ENCODE measurements at regions not wholly inside any gene's neighbourhood (a gene's known extent, or its start where the extent isn't known, plus 50 kb on each side); places are given as distances from the start of the nearest gene placed in this dataset.

GRCh38 chr7:124208642-124209041 is 175.8 kb upstream of the TMEM229A start:
- Histone ChIP-seq H3K27me3 (replicated peaks; ENCODE audit: control insufficient read depth, insufficient read depth, low read length) (no peaks in the 10 kb centered on the region), H3K36me3 (ENCODE audit: control insufficient read depth, insufficient read depth, low read length, severe bottlenecking) (no peaks in the 10 kb centered on the region), H3K4me1 (ENCODE audit: control insufficient read depth, insufficient read depth, low read length) (no peaks in the 10 kb centered on the region), H3K4me3 (ENCODE audit: low read length) (no peak overlapping the region), H3K9me3 (ENCODE audit: control insufficient read depth, low read length) (no peaks in the 10 kb centered on the region), H3K9ac (ENCODE audit: low read length) (no peak overlapping the region)
- DNase-seq (ENCODE audit: low read depth), result no peak

- no peaks in the 10 kb centered on the region for H3K36me3 ChIP-seq (ENCODE audit: control insufficient read depth, insufficient read depth, low read length, severe bottlenecking)
- H3K4me1 ChIP-seq (ENCODE audit: control insufficient read depth, insufficient read depth, low read length), result no peaks in the 10 kb centered on the region
- H3K9me3 ChIP-seq (ENCODE audit: control insufficient read depth, low read length), result no peaks in the 10 kb centered on the region
- no peaks in the 10 kb centered on the region for H3K27me3 ChIP-seq (replicated peaks; ENCODE audit: control insufficient read depth, insufficient read depth, low read length)
- no peak overlapping the region for H3K4me3 ChIP-seq (ENCODE audit: low read length)
- no peak overlapping the region for H3K9ac ChIP-seq (ENCODE audit: low read length)
- no peak for DNase-seq (ENCODE audit: low read depth)
Observed at GRCh38 chr7:124208173-124208572, 175.3 kb upstream of the TMEM229A start.

- H3K4me1 ChIP-seq (ENCODE audit: control insufficient read depth, insufficient read depth, low read length), result no peaks in the 10 kb centered on the region
- no peaks in the 10 kb centered on the region for H3K27me3 ChIP-seq (replicated peaks; ENCODE audit: control insufficient read depth, insufficient read depth, low read length)
- H3K4me3 ChIP-seq (ENCODE audit: low read length), result no peak overlapping the region
- H3K9me3 ChIP-seq (ENCODE audit: control insufficient read depth, low read length), result no peaks in the 10 kb centered on the region
- no peak overlapping the region for H3K9ac ChIP-seq (ENCODE audit: low read length)
- H3K36me3 ChIP-seq (ENCODE audit: control insufficient read depth, insufficient read depth, low read length, severe bottlenecking), result no peaks in the 10 kb centered on the region
- DNase-seq (ENCODE audit: low read depth), result no peak
Observed at GRCh38 chr7:124205526-124205925, 172.7 kb upstream of the TMEM229A start.

GRCh38 chr7:124202546-124202945 is 169.7 kb upstream of the TMEM229A start:
- H3K9ac ChIP-seq (ENCODE audit: low read length), result no peak overlapping the region
- H3K9me3 ChIP-seq (ENCODE audit: control insufficient read depth, low read length), result no peaks in the 10 kb centered on the region
- H3K4me1 ChIP-seq (ENCODE audit: control insufficient read depth, insufficient read depth, low read length), result no peaks in the 10 kb centered on the region
- H3K4me3 ChIP-seq (ENCODE audit: low read length), result no peak overlapping the region
- DNase-seq (ENCODE audit: low read depth), result no peak
- H3K36me3 ChIP-seq (ENCODE audit: control insufficient read depth, insufficient read depth, low read length, severe bottlenecking), result no peaks in the 10 kb centered on the region
- H3K27me3 ChIP-seq (replicated peaks; ENCODE audit: control insufficient read depth, insufficient read depth, low read length), result no peaks in the 10 kb centered on the region

GRCh38 chr7:124201768-124202349 is 169.0 kb upstream of the TMEM229A start:
- Histone ChIP-seq H3K9ac (ENCODE audit: low read length) (no peak overlapping the region), H3K4me1 (ENCODE audit: control insufficient read depth, insufficient read depth, low read length) (no peaks in the 10 kb centered on the region), H3K36me3 (ENCODE audit: control insufficient read depth, insufficient read depth, low read length, severe bottlenecking) (no peaks in the 10 kb centered on the region), H3K4me3 (ENCODE audit: low read length) (no peak overlapping the region), H3K9me3 (ENCODE audit: control insufficient read depth, low read length) (no peaks in the 10 kb centered on the region), H3K27me3 (replicated peaks; ENCODE audit: control insufficient read depth, insufficient read depth, low read length) (no peaks in the 10 kb centered on the region)
- DNase-seq (ENCODE audit: low read depth), result peak; percentile 8

- Histone ChIP-seq H3K9me3 (ENCODE audit: control insufficient read depth, low read length) (no peaks in the 10 kb centered on the region), H3K4me3 (ENCODE audit: low read length) (no peak overlapping the region), H3K36me3 (ENCODE audit: control insufficient read depth, insufficient read depth, low read length, severe bottlenecking) (no peaks in the 10 kb centered on the region), H3K4me1 (ENCODE audit: control insufficient read depth, insufficient read depth, low read length) (no peaks in the 10 kb centered on the region), H3K9ac (ENCODE audit: low read length) (no peak overlapping the region), H3K27me3 (replicated peaks; ENCODE audit: control insufficient read depth, insufficient read depth, low read length) (no peaks in the 10 kb centered on the region)
- no peak for DNase-seq (ENCODE audit: low read depth)
Observed at GRCh38 chr7:124196519-124196918, 163.7 kb upstream of the TMEM229A start.

- no peak overlapping the region for H3K4me3 ChIP-seq (ENCODE audit: low read length)
- no peaks in the 10 kb centered on the region for H3K9me3 ChIP-seq (ENCODE audit: control insufficient read depth, low read length)
- DNase-seq (ENCODE audit: low read depth), result no peak
- H3K9ac ChIP-seq (ENCODE audit: low read length), result no peak overlapping the region
- H3K4me1 ChIP-seq (ENCODE audit: control insufficient read depth, insufficient read depth, low read length), result no peaks in the 10 kb centered on the region
- no peaks in the 10 kb centered on the region for H3K27me3 ChIP-seq (replicated peaks; ENCODE audit: control insufficient read depth, insufficient read depth, low read length)
- H3K36me3 ChIP-seq (ENCODE audit: control insufficient read depth, insufficient read depth, low read length, severe bottlenecking), result no peaks in the 10 kb centered on the region
Observed at GRCh38 chr7:124192885-124193284, 160.0 kb upstream of the TMEM229A start.

GRCh38 chr7:124191713-124192112 is 158.8 kb upstream of the TMEM229A start:
- Histone ChIP-seq H3K4me3 (ENCODE audit: low read length) (no peak overlapping the region), H3K9me3 (ENCODE audit: control insufficient read depth, low read length) (no peaks in the 10 kb centered on the region), H3K36me3 (ENCODE audit: control insufficient read depth, insufficient read depth, low read length, severe bottlenecking) (no peaks in the 10 kb centered on the region), H3K27me3 (replicated peaks; ENCODE audit: control insufficient read depth, insufficient read depth, low read length) (no peaks in the 10 kb centered on the region), H3K9ac (ENCODE audit: low read length) (no peak overlapping the region), H3K4me1 (ENCODE audit: control insufficient read depth, insufficient read depth, low read length) (no peaks in the 10 kb centered on the region)
- no peak for DNase-seq (ENCODE audit: low read depth)

- no peaks in the 10 kb centered on the region for H3K27me3 ChIP-seq (replicated peaks; ENCODE audit: control insufficient read depth, insufficient read depth, low read length)
- no peaks in the 10 kb centered on the region for H3K4me1 ChIP-seq (ENCODE audit: control insufficient read depth, insufficient read depth, low read length)
- H3K9me3 ChIP-seq (ENCODE audit: control insufficient read depth, low read length), result no peaks in the 10 kb centered on the region
- DNase-seq (ENCODE audit: low read depth), result no peak
- H3K36me3 ChIP-seq (ENCODE audit: control insufficient read depth, insufficient read depth, low read length, severe bottlenecking), result no peaks in the 10 kb centered on the region
- H3K4me3 ChIP-seq (ENCODE audit: low read length), result no peak overlapping the region
- H3K9ac ChIP-seq (ENCODE audit: low read length), result no peak overlapping the region
Observed at GRCh38 chr7:124191030-124191429, 158.2 kb upstream of the TMEM229A start.

- H3K36me3 ChIP-seq (ENCODE audit: control insufficient read depth, insufficient read depth, low read length, severe bottlenecking), result no peaks in the 10 kb centered on the region
- DNase-seq (ENCODE audit: low read depth), result no peak
Observed at GRCh38 chr7:124188576-124188975, 155.7 kb upstream of the TMEM229A start.

GRCh38 chr7:124187962-124188361 is 155.1 kb upstream of the TMEM229A start:
- H3K9ac ChIP-seq (ENCODE audit: low read length), result no peak overlapping the region
- H3K9me3 ChIP-seq (ENCODE audit: control insufficient read depth, low read length), result no peaks in the 10 kb centered on the region
- H3K4me3 ChIP-seq (ENCODE audit: low read length), result no peak overlapping the region
- no peaks in the 10 kb centered on the region for H3K36me3 ChIP-seq (ENCODE audit: control insufficient read depth, insufficient read depth, low read length, severe bottlenecking)
- H3K27me3 ChIP-seq (replicated peaks; ENCODE audit: control insufficient read depth, insufficient read depth, low read length), result no peaks in the 10 kb centered on the region
- no peaks in the 10 kb centered on the region for H3K4me1 ChIP-seq (ENCODE audit: control insufficient read depth, insufficient read depth, low read length)
- no peak for DNase-seq (ENCODE audit: low read depth)

More at GRCh38 chr7:124188576-124188975, 155.7 kb upstream of the TMEM229A start:
- H3K9ac ChIP-seq (ENCODE audit: low read length), result no peak overlapping the region
- H3K4me3 ChIP-seq (ENCODE audit: low read length), result no peak overlapping the region
- H3K4me1 ChIP-seq (ENCODE audit: control insufficient read depth, insufficient read depth, low read length), result no peaks in the 10 kb centered on the region
- no peaks in the 10 kb centered on the region for H3K9me3 ChIP-seq (ENCODE audit: control insufficient read depth, low read length)
- no peaks in the 10 kb centered on the region for H3K27me3 ChIP-seq (replicated peaks; ENCODE audit: control insufficient read depth, insufficient read depth, low read length)

GRCh38 chr7:124183649-124184048 is 150.8 kb upstream of the TMEM229A start:
- Histone ChIP-seq H3K4me3 (ENCODE audit: low read length) (no peak overlapping the region), H3K27me3 (replicated peaks; ENCODE audit: control insufficient read depth, insufficient read depth, low read length) (no peaks in the 10 kb centered on the region), H3K4me1 (ENCODE audit: control insufficient read depth, insufficient read depth, low read length) (no peaks in the 10 kb centered on the region), H3K36me3 (ENCODE audit: control insufficient read depth, insufficient read depth, low read length, severe bottlenecking) (no peaks in the 10 kb centered on the region), H3K9me3 (ENCODE audit: control insufficient read depth, low read length) (no peaks in the 10 kb centered on the region), H3K9ac (ENCODE audit: low read length) (no peak overlapping the region)
- no peak for DNase-seq (ENCODE audit: low read depth)
